WERI-Rb-1 (cell line): ENCODE measurements at regions not wholly inside any gene's neighbourhood (a gene's known extent, or its start where the extent isn't known, plus 50 kb on each side); places are given as distances from the start of the nearest gene placed in this dataset.
"Not testable (repeated sequence)": the region's sequence is repeated elsewhere in the genome, so short reads cannot be mapped to it uniquely, and the experiment has no call there.

ENCODE experiments used
- DNase-seq: peaks from one replicate; pipeline ENCODE4 v3.0.0-alpha.2; 2020
- H3K27ac ChIP-seq: fragments of 250-450 bp; sonication (Bioruptor Pico); 2 replicates; pipeline ENCODE4 v1.5.1; 2020; ENCODE audit warnings: mild to moderate bottlenecking, moderate library complexity
- H3K27me3 ChIP-seq: fragments of 250-450 bp; sonication (Bioruptor Pico); 2 replicates; pipeline ENCODE4 v1.5.1; 2021; ENCODE audit warnings: mild to moderate bottlenecking, low read depth, moderate library complexity; ENCODE audit not compliant: insufficient read depth, severe bottlenecking
- H3K36me3 ChIP-seq: fragments of 250-450 bp; sonication (Bioruptor Pico); 2 replicates; pipeline ENCODE4 v1.5.1; 2020; ENCODE audit warnings: mild to moderate bottlenecking, moderate library complexity
- H3K4me3 ChIP-seq: 2 replicates; pipeline ENCODE4 v1.5.1; 2011; ENCODE audit warnings: low read depth, mild to moderate bottlenecking, control low read depth, low read length
- H3K9me3 ChIP-seq: fragments of 250-450 bp; sonication (Bioruptor Pico); 2 replicates; pipeline ENCODE4 v1.5.1; 2021; ENCODE audit warnings: mild to moderate bottlenecking, moderate library complexity; ENCODE audit not compliant: severe bottlenecking
- CTCF ChIP-seq: IDR thresholded peaks from 2 replicates; pipeline ENCODE4 v1.5.1; 2011; ENCODE audit warnings: low read depth, mild to moderate bottlenecking, control low read depth, inconsistent platforms, low read length

- not testable (repeated sequence) for H3K9me3 ChIP-seq, H3K27me3 ChIP-seq, H3K27ac ChIP-seq, H3K36me3 ChIP-seq, DNase-seq, H3K4me3 ChIP-seq
These were observed 158.4 kb downstream of the ANKRD36B start for GRCh38 chr2:97431169-97431725.

DNA sequence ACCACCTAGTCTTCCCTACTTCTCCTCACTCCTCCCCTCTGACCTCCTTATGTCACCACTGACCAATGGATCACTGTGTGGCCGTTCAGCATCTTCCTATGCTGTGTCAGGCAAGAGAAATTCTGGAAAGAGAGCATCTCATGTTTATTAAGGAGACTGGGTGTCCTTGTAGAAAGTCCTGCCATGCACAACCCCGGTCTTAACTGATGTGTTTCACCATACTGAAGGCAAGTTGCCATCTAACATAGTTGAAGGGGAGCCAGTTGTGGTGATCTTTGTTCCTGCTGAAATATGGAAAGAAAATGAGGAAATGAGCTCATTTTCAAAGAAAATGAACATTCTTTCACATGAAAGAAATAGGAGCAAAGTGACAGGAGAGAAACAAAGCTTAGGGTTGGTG lies 167.3 kb downstream of the ANKRD36B start:
- H3K9me3 ChIP-seq, H3K27ac ChIP-seq, H3K27me3 ChIP-seq, DNase-seq, H3K4me3 ChIP-seq, H3K36me3 ChIP-seq: not testable (repeated sequence)

DNA sequence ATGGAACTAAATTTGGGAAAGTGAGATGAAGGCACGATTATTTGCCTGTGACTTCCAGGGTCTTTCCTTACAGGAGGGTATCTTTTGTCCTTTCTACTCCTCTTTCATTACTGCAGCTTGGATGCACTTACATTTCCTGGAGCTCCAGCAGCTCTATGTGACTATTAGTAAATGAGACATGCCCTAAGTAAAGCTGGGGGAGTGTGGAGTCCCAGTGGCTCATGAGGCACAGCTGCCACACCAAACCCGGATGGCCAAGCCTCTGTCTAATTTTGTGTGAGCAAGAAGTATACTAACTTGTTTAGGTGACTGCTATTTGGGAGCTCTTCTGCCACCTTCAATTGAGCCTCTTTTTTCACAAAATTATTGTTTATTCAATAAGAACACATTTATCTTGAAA lies 183.3 kb downstream of the ANKRD36B start:
- H3K27ac ChIP-seq, H3K36me3 ChIP-seq, H3K9me3 ChIP-seq, DNase-seq, H3K27me3 ChIP-seq, H3K4me3 ChIP-seq: not testable (repeated sequence)

GRCh38 chr2:97405172-97405737 lies 184.4 kb downstream of the ANKRD36B start:
- not testable (repeated sequence) for H3K36me3 ChIP-seq, DNase-seq, H3K9me3 ChIP-seq, H3K4me3 ChIP-seq, H3K27ac ChIP-seq, H3K27me3 ChIP-seq

DNA sequence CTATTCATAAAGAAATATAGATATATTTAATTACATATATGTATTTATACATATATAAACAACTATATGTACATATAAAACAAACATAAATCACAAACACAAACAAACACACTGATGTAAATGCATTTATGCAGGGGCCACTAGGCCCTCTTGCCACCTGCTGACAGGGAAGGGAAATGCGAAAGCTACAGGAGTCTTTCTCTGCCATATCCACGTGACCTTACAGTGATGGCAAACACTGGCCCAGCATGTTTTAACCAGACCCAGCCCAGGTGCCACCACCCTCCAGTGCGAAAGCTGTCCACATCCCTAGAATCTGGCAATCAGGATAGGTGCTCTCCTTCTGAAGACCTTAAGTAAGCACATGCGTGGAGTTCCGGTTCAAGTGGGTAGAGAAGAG lies 187.0 kb downstream of the ANKRD36B start:
- H3K27me3 ChIP-seq, H3K36me3 ChIP-seq, DNase-seq, H3K9me3 ChIP-seq, H3K27ac ChIP-seq, H3K4me3 ChIP-seq: not testable (repeated sequence)

- not testable (repeated sequence) for H3K27ac ChIP-seq, H3K36me3 ChIP-seq, H3K9me3 ChIP-seq, H3K4me3 ChIP-seq, H3K27me3 ChIP-seq, DNase-seq
These were observed 194.0 kb downstream of the ANKRD36B start for GRCh38 chr2:97395691-97396090.

DNA sequence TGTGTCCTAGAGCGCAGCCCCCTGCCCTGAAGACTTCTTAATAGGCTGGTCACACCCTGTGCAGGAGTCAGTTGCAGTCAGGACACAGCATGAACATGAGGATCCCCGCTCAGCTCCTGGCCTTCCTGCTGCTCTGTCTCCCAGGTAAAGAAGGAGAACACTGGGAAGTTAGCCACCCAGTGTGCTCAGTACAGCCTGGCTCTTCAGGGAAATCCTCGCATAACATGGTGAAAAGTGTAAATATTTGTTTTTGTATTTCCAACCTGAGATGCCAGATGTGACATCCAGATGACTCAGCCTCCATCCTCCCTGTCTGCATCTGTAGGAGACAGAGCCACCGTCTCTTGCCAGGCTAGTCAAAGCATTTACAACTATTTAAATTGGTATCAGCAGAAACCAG lies 203.9 kb downstream of the ANKRD36B start:
- H3K27ac ChIP-seq, H3K9me3 ChIP-seq, H3K27me3 ChIP-seq, DNase-seq, H3K4me3 ChIP-seq, H3K36me3 ChIP-seq: not testable (repeated sequence)

DNA sequence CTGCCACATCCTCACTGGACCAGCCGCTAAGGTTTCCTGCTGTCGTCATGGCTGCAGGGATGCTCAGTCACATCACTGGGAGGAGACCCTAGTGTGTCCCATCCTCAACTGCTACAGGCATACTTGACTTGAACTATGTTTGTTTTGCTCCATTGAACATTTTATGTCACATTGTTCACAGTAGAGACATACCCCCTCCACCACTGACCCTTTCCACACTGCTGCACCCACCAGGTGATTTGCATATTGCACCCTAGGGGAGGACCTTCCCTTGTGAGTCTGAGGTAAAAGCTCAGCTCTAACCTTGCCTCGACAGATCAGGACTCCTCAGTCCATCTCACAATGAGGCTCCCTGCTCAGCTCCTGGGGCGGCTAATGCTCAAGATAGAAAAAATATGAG lies 213.8 kb downstream of the ANKRD36B start:
- not testable (repeated sequence) for H3K4me3 ChIP-seq, H3K27ac ChIP-seq, H3K9me3 ChIP-seq, H3K36me3 ChIP-seq, H3K27me3 ChIP-seq, DNase-seq

GRCh38 chr2:97374426-97374825 lies 215.3 kb downstream of the ANKRD36B start:
- H3K9me3 ChIP-seq, H3K27ac ChIP-seq, H3K4me3 ChIP-seq, H3K36me3 ChIP-seq, DNase-seq, H3K27me3 ChIP-seq: not testable (repeated sequence)

DNA sequence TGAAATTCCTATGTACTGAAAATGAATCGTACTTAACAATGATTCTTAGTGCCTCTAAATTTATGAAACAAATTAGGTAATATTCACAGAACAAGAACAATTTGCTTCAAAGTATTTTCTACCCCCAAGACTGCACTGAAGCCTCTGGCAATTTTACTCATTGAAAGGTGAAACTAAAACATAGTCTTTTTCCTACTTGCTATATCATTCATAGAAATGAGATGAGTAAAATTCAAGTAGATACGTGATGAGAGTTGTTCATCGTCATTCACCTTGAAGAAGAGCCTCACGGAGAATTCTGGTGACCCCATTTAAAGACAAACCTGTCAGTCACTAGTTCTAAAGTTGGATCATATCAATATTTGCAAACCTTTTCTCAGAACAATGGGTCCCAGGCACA lies 226.5 kb downstream of the ANKRD36B start:
- H3K27me3 ChIP-seq, H3K27ac ChIP-seq, DNase-seq, H3K4me3 ChIP-seq, H3K9me3 ChIP-seq, H3K36me3 ChIP-seq: not testable (repeated sequence)

DNA sequence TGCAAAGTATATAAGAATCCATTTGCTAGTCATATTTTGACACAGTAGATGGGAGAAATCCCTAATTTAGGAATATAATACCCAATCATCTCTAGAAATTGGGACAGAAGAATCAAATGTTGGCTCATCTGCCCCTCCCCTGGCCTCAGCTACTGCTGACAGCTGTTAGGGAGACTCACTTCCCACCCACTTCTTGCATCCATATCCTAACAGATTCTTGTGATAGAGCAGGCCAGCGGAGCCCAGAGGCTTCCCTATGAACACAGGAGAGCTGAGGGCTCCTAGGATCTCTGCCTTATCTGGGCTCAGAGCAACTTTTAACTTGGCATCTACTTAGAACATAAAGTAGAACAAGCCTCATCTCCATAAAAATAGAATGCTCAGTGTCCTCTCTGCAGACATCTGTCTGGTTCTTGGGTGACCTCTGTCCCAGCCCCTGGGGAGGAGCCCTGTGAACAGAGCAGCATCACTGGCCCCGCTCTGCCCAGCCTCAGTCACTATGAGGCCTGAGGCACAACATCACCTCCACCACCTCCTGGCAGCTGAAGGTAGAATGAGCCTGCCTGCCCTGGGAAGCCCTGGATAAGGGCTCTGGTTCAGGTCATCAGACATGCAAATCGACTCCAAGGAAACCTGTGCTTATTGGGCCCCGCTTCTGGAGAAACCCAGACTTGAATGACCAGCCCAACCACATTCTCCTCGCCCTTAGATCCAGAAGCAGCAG lies 229.7 kb downstream of the ANKRD36B start:
- H3K27me3 ChIP-seq = no peaks in the 10 kb centered on the region
- no peaks in the 10 kb centered on the region for H3K9me3 ChIP-seq
- TF ChIP-seq CTCF = no peak
- H3K36me3 ChIP-seq = no peaks in the 10 kb centered on the region
- no peak overlapping the region for H3K27ac ChIP-seq
- no peak overlapping the region for H3K4me3 ChIP-seq
- no peak for DNase-seq
